ENCODE measurements at regions not wholly inside any gene's neighbourhood (a gene's known extent, or its start where the extent isn't known, plus 50 kb on each side); places are given as distances from the start of the nearest gene placed in this dataset.

DNA sequence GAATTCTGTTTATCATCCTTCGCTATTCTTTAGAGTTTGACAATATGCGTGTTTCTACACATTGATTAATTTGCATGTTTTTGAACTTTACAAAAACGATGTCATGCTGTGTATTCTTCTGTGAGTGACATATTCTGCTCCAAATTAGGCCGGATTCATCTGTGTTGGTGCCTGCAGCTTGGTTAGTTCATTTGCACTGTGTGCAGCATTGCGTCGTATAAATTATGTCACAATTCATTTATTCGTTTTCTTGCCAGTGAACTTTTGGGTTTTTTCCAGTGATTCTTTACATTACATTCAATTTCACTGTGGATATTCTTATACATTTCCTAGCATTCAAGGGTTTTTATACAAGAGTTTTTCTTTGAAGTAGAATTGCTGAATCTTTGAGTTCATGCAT is 118.3 kb downstream of the KCNF1 start:
- TF ChIP-seq, protein P1, sequence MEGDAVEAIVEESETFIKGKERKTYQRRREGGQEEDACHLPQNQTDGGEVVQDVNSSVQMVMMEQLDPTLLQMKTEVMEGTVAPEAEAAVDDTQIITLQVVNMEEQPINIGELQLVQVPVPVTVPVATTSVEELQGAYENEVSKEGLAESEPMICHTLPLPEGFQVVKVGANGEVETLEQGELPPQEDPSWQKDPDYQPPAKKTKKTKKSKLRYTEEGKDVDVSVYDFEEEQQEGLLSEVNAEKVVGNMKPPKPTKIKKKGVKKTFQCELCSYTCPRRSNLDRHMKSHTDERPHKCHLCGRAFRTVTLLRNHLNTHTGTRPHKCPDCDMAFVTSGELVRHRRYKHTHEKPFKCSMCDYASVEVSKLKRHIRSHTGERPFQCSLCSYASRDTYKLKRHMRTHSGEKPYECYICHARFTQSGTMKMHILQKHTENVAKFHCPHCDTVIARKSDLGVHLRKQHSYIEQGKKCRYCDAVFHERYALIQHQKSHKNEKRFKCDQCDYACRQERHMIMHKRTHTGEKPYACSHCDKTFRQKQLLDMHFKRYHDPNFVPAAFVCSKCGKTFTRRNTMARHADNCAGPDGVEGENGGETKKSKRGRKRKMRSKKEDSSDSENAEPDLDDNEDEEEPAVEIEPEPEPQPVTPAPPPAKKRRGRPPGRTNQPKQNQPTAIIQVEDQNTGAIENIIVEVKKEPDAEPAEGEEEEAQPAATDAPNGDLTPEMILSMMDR (IDR thresholded peaks at IDR 0.05; ENCODE audit: control extremely low read depth, extremely low read depth, low read depth, missing control alignments) = no peak
- POLR2A ChIA-PET = no interaction called here
- DNase-seq (ENCODE audit: extremely low spot score) = no peak
- CTCF ChIA-PET = no interaction called here

- POLR2A ChIA-PET = interaction anchor here (0.6 kb wide), 1 partner anchor 422 kb away, joined by 5 read pairs; no protein-coding TSS in a partner anchor
- TF ChIP-seq, protein P1 (IDR thresholded peaks at IDR 0.05; ENCODE audit: control extremely low read depth, extremely low read depth, low read depth, missing control alignments) = no peak
- no peak for DNase-seq (ENCODE audit: extremely low spot score)
- CTCF ChIA-PET = no interaction called here
Measured at GRCh38 chr2:11030909-11031308, 119.2 kb downstream of the KCNF1 start.

DNA sequence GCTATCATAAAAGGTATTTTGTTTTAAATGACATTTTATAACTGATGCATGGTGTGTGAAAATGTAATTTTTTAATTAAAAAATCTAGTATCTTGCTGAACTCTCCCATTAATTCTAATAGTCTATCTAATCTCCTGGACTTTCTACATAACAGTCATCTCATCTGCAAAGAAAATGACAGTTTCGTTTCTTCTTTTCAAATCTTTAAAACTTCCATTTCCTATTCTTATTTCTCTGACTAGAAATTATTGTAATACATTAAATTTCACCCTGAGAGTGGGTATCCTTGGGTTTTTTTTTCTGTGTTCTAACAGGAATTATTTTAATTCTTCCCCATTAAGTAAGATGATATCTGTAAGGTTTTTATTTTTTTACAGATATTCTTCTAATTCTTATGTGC is 120.1 kb downstream of the KCNF1 start:
- CTCF ChIA-PET = no interaction called here

GRCh38 chr2:11032396-11032795 is 120.7 kb downstream of the KCNF1 start:
- CTCF ChIA-PET = no interaction called here
- TF ChIP-seq, protein P1 (IDR thresholded peaks at IDR 0.05; ENCODE audit: control extremely low read depth, extremely low read depth, low read depth, missing control alignments) = no peak
- no peak for DNase-seq (ENCODE audit: extremely low spot score)
- POLR2A ChIA-PET = no interaction called here

More for the DNA sequence above, 120.1 kb downstream of the KCNF1 start:
- POLR2A ChIA-PET = no interaction called here
- no peak for DNase-seq (ENCODE audit: extremely low spot score)
- TF ChIP-seq, protein P1 (IDR thresholded peaks at IDR 0.05; ENCODE audit: control extremely low read depth, extremely low read depth, low read depth, missing control alignments) = no peak

DNA sequence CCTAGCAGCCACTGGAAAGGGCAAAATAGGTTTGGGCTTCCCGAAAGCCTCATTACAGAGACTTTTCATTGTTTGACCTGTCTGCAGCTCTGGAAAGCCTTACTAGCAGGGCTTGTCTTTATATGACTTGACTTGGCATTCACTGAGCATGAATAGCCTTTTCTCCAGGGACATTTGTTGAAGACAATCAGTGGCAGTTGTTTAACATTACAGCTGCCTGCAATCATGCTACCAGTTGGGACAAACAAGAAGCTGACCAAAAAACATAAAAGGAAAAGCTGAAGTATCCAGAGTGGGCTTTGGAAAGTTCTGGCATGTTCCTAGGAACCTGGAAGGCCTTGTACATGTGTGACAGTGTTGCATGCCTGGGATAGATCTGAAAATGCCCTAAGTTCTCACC is 121.4 kb downstream of the KCNF1 start:
- POLR2A ChIA-PET = no interaction called here
- CTCF ChIA-PET = no interaction called here

GRCh38 chr2:11038641-11039040 is 116.6 kb upstream of the SLC66A3 start:
- TF ChIP-seq, protein P1 (IDR thresholded peaks at IDR 0.05; ENCODE audit: control extremely low read depth, extremely low read depth, low read depth, missing control alignments) = no peak
- DNase-seq (ENCODE audit: extremely low spot score) = no peak
- ChIA-PET CTCF (no interaction called here), POLR2A (no interaction called here)

More for the DNA sequence above, 121.4 kb downstream of the KCNF1 start:
- DNase-seq (ENCODE audit: extremely low spot score) = no peak
- TF ChIP-seq, protein P1 (IDR thresholded peaks at IDR 0.05; ENCODE audit: control extremely low read depth, extremely low read depth, low read depth, missing control alignments) = no peak

GRCh38 chr2:11040992-11041391 is 114.3 kb upstream of the SLC66A3 start:
- CTCF ChIA-PET = no interaction called here
- no peak for DNase-seq (ENCODE audit: extremely low spot score)
- POLR2A ChIA-PET = no interaction called here
- TF ChIP-seq, protein P1 (IDR thresholded peaks at IDR 0.05; ENCODE audit: control extremely low read depth, extremely low read depth, low read depth, missing control alignments) = no peak

All from GM10248 (cell line).